K562 (cell line): ENCODE measurements at regions not wholly inside any gene's neighbourhood (a gene's known extent, or its start where the extent isn't known, plus 50 kb on each side); places are given as distances from the start of the nearest gene placed in this dataset.

ENCODE experiments used
- CTBP1 ChIP-seq: fragments of 450-650 bp; IDR thresholded peaks from 2 replicates; pipeline ENCODE4 v1.6.1; 2016; ENCODE audit warnings: borderline replicate concordance
- FOXK1 ChIP-seq: sonication (generic); formaldehyde crosslinking; IDR thresholded peaks from 2 replicates; pipeline ENCODE4 v1.8.0; 2022; ENCODE audit warnings: missing genetic modification reagents, mild to moderate bottlenecking, borderline replicate concordance
- KAT8 ChIP-seq: fragments of 450-650 bp; IDR thresholded peaks from 2 replicates; pipeline ENCODE4 v1.6.1; 2016; ENCODE audit warnings: low read depth, mild to moderate bottlenecking
- KDM5B ChIP-seq: fragments of 200-600 bp; sonication (generic); IDR thresholded peaks from 2 replicates; pipeline ENCODE4 v1.6.1; 2012; ENCODE audit warnings: low read depth, mild to moderate bottlenecking, moderate library complexity, low read length, control low read depth, inconsistent platforms; ENCODE audit not compliant: insufficient replicate concordance
- MAFK ChIP-seq: IDR thresholded peaks from 2 replicates; pipeline ENCODE4 v1.6.1; 2011; ENCODE audit warnings: low read length, improper control_type of control experiment
- POLR3G ChIP-seq: IDR thresholded peaks from 2 replicates; pipeline ENCODE4 v1.6.1; 2011; ENCODE audit not compliant: insufficient read length, insufficient replicate concordance; ENCODE audit errors: extremely low read depth
- RAD21 ChIP-seq, 2 experiments: fragments of 250-450 bp in 1 of 2; fragments of 450-650 bp in 1 of 2; sonication (Bioruptor Pico) in 1 of 2; formaldehyde crosslinking in 1 of 2; IDR thresholded peaks in 1 of 2; conservative IDR thresholded peaks in 1 of 2; 2 replicates each; pipeline versions ENCODE4 v1.4.0 to v1.8.0; 2020 to 2022; ENCODE audit warnings: mild to moderate bottlenecking in 2 of 2, moderate library complexity in 1 of 2
- TAF9B ChIP-seq: fragments of 450-650 bp; IDR thresholded peaks from 2 replicates; pipeline ENCODE4 v1.6.1; 2018; ENCODE audit warnings: mild to moderate bottlenecking; ENCODE audit not compliant: partially characterized antibody
- TARDBP ChIP-seq: fragments of 450-650 bp; IDR thresholded peaks from 2 replicates; pipeline ENCODE4 v1.6.1; 2016
- WHSC1 ChIP-seq: IDR thresholded peaks from one replicate; pipeline ENCODE4 v1.6.1; 2012; ENCODE audit warnings: low read length, control low read depth, inconsistent platforms
- ZNF274 ChIP-seq: IDR thresholded peaks from 2 replicates; pipeline ENCODE4 v1.6.1; 2011; ENCODE audit warnings: low read depth, mild to moderate bottlenecking, low read length, moderate library complexity, borderline replicate concordance
- ZNF561 ChIP-seq: fragments of 450-650 bp; formaldehyde crosslinking; conservative IDR thresholded peaks from 2 replicates; pipeline ENCODE4 v1.4.0; 2020; ENCODE audit warnings: mild to moderate bottlenecking, moderate library complexity
- ZNF57 ChIP-seq: fragments of 450-650 bp; formaldehyde crosslinking; IDR thresholded peaks from 2 replicates; pipeline ENCODE4 v1.4.0; 2020; ENCODE audit warnings: mild to moderate bottlenecking, moderate library complexity
- TF ChIP-seq, protein P1 (sequence below), 2 experiments: IDR thresholded peaks in 1 of 2; conservative IDR thresholded peaks in 1 of 2; 2 replicates each; pipeline ENCODE4 v1.6.1; 2016; ENCODE audit warnings: low read depth in 2 of 2, mild to moderate bottlenecking in 1 of 2, missing compliant biosample characterization in 1 of 2, missing genetic modification characterization in 1 of 2, moderate library complexity in 1 of 2
- TF ChIP-seq, protein P2 (sequence below): fragments of 450-650 bp; formaldehyde crosslinking; IDR thresholded peaks from 2 replicates; pipeline ENCODE4 v1.4.0; 2020; ENCODE audit warnings: mild to moderate bottlenecking, moderate library complexity
- TF ChIP-seq, protein P3 (sequence below), 3 experiments: IDR thresholded peaks in 2 of 3; conservative IDR thresholded peaks in 1 of 3; 2 replicates each; pipeline ENCODE4 v1.5.1; 2011 to 2012; ENCODE audit warnings: low read length in 3 of 3, mild to moderate bottlenecking in 3 of 3, control low read depth in 2 of 3, improper control_type of control experiment in 1 of 3, inconsistent platforms in 1 of 3, low read depth in 1 of 3, mixed read lengths in 1 of 3, moderate library complexity in 1 of 3; ENCODE audit not compliant: insufficient read depth in 2 of 3

DNA sequence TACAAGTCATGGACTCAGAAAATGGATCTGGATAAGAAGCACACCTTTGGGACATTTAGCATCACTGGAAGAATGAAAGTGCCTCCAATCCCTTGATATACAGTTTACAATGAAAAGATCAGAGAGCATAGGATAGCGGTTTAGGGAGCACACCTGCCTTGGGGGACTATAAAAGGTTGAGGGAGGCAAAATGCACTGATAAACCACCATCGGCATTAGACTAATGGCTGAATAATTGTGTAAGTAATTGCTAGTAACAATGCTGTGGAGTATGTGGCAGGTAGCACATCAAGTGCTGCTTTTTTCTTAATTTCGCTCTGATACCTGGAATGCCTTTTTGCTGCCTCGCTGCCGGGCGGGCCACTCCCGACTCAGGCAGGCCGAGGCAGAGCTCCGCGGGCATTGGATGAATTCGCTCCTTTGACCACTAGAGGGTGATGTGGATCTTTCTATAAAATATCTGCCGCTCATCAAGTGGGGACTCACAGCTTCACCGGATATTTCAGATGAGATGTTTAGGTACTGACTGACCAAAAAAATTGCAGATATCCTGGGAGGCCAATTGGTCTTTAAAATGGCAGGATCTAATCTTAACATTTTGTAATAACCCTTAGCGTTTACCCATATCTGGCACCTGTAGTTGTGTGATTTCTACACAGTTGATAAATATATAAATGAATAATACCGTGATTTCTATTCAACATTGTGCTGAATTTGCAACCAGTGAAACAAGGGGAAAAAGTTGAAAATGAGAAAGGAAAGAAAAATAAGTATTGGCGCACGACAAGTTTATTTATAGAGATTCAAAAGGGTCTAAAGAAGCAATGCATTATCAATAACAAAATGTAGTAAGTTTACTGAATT is 116.8 kb upstream of the PRSS1 start (continued):
- peak; percentile 81 to 83 for TF ChIP-seq RAD21 (CRISPR knock-in tag; conservative IDR thresholded peaks at IDR 0.05 in 1 of 2, IDR thresholded peaks at IDR 0.05 in 1 of 2)
- no peak for TF ChIP-seq ZNF274
- TF ChIP-seq, protein P1, sequence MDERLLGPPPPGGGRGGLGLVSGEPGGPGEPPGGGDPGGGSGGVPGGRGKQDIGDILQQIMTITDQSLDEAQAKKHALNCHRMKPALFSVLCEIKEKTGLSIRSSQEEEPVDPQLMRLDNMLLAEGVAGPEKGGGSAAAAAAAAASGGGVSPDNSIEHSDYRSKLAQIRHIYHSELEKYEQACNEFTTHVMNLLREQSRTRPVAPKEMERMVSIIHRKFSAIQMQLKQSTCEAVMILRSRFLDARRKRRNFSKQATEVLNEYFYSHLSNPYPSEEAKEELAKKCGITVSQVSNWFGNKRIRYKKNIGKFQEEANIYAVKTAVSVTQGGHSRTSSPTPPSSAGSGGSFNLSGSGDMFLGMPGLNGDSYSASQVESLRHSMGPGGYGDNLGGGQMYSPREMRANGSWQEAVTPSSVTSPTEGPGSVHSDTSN (CRISPR knock-in tag; IDR thresholded peaks at IDR 0.05; ENCODE audit: low read depth) = no peak
- TF ChIP-seq, protein P1 (tag; conservative IDR thresholded peaks at IDR 0.05; ENCODE audit: low read depth) = no peak
- no peak for TF ChIP-seq ZNF561 (CRISPR knock-in tag)
- TF ChIP-seq TAF9B = no peak
- TF ChIP-seq KDM5B = no peak
- TF ChIP-seq ZNF57 = no peak
- 0 out of 2 replicates have a peak, but pooled peaks have one; percentile 35 for TF ChIP-seq FOXK1 (CRISPR knock-in tag)
- no peak for TF ChIP-seq WHSC1
- TF ChIP-seq POLR3G = no peak
- TF ChIP-seq, protein P2, sequence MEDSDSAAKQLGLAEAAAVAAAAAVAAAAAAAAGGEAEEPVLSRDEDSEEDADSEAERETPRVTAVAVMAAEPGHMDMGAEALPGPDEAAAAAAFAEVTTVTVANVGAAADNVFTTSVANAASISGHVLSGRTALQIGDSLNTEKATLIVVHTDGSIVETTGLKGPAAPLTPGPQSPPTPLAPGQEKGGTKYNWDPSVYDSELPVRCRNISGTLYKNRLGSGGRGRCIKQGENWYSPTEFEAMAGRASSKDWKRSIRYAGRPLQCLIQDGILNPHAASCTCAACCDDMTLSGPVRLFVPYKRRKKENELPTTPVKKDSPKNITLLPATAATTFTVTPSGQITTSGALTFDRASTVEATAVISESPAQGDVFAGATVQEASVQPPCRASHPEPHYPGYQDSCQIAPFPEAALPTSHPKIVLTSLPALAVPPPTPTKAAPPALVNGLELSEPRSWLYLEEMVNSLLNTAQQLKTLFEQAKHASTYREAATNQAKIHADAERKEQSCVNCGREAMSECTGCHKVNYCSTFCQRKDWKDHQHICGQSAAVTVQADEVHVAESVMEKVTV (CRISPR knock-in tag) = peak; percentile 70
- TF ChIP-seq, protein P3, sequence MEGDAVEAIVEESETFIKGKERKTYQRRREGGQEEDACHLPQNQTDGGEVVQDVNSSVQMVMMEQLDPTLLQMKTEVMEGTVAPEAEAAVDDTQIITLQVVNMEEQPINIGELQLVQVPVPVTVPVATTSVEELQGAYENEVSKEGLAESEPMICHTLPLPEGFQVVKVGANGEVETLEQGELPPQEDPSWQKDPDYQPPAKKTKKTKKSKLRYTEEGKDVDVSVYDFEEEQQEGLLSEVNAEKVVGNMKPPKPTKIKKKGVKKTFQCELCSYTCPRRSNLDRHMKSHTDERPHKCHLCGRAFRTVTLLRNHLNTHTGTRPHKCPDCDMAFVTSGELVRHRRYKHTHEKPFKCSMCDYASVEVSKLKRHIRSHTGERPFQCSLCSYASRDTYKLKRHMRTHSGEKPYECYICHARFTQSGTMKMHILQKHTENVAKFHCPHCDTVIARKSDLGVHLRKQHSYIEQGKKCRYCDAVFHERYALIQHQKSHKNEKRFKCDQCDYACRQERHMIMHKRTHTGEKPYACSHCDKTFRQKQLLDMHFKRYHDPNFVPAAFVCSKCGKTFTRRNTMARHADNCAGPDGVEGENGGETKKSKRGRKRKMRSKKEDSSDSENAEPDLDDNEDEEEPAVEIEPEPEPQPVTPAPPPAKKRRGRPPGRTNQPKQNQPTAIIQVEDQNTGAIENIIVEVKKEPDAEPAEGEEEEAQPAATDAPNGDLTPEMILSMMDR (IDR thresholded peaks at IDR 0.05 in 2 of 3, conservative IDR thresholded peaks at IDR 0.05 in 1 of 3; ENCODE audit: insufficient read depth in 2 of 3, low read depth in 1 of 3, low read length in 3 of 3) = peak; percentile 89 to 90 (median 89)
- no peak for TF ChIP-seq KAT8
- TF ChIP-seq CTBP1 = 0 out of 2 replicates have a peak, but pooled peaks have one; percentile 19
- no peak for TF ChIP-seq TARDBP
- no peak for TF ChIP-seq MAFK
- TF ChIP-seq, all 486 proteins: peak for 15
